HG02571 (cell line): ENCODE measurements at regions not wholly inside any gene's neighbourhood (a gene's known extent, or its start where the extent isn't known, plus 50 kb on each side); places are given as distances from the start of the nearest gene placed in this dataset.
"Not testable (repeated sequence)": the region's sequence is repeated elsewhere in the genome, so short reads cannot be mapped to it uniquely, and the experiment has no call there.

Source experiments
- ATAC-seq: cut with Tn5 transposase; IDR thresholded peaks from one replicate; pipeline ENCODE4 v1.9.1; 2021; ENCODE audit warnings: mild to moderate bottlenecking, moderate library complexity; ENCODE audit not compliant: unreplicated experiment

DNA sequence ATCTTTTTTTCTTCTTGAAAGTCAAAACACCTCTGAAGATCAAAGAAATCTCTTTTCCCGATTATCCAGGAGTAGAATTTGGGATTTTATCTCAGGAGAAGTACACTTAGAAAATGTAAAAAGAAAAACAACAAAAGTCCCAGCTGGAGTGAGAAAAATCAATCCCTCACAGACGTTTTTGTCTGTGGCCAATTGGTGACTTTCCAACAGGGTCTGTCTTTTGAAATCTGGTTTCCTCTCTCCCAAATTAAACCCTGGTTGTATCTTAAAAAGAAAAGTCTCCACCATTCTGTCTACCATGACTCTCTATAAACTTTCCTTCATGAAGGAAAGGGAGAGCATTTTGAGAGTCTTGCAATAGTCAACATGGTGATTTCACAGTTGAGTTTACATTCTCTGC, 88.1 kb downstream of the DACT1 start:
- ATAC-seq: no peak

GRCh38 chr14:58730792-58731464, 93.2 kb downstream of the DACT1 start:
- ATAC-seq: no peak

GRCh38 chr14:58731465-58732293, 93.9 kb downstream of the DACT1 start:
- no peak for ATAC-seq

GRCh38 chr14:58732387-58732786, 94.6 kb downstream of the DACT1 start:
- ATAC-seq: no peak

- ATAC-seq: no peak
Measured at GRCh38 chr14:58733451-58734208, 95.9 kb downstream of the DACT1 start.

GRCh38 chr14:58735596-58735995, 97.8 kb downstream of the DACT1 start:
- ATAC-seq: no peak

DNA sequence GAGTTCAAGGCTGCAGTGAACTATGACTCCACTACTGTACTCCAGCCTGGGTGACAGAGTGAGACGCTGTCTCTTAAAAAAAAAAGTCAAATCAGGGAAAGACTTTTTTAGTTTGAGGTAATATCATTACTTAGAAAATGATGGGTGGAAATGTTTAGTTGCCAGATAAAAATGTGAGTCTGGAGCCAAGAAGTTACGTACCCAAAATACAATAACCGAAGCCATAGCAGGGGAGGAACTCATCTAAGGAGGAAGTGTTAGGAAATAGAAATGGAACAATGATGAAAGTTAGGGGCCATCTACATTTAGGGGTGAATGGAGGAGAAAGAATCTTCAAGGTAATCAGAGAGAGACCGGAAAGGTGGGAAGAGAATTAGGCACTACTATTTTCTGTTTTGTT, 98.8 kb downstream of the DACT1 start:
- no peak for ATAC-seq

GRCh38 chr14:58737511-58737910, 99.7 kb downstream of the DACT1 start:
- ATAC-seq: no peak

DNA sequence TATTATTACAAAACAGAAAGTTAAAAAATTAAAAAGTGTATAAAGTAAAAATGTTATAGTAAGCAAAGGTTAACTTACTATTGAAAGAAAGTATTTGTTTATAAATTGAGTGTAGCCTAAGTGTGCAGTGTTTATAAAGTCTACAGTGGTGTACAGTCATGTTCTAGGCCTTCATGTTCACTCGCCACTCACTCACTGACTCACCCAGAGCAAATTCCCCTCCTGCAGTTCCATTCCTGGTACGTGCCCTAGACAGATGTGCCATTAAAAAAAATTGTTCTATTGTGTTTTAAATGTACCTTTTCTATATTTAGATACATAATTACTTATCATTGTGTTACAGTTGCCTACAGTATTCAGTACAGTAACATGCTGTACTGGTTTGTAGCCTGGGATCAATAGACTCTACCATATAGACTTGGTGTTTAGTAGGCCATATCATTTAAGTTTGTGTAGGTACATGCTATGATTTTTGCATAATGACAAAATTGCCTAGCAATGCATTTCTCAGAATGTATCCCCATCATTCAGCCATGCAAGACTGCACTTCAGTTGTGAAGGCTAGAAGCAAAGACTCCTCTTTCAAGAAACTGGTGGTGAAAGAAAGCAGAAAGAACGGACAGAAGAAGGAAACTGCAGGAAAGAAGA, 100.6 kb downstream of the DACT1 start:
- no peak for ATAC-seq

GRCh38 chr14:58738876-58739275, 101.1 kb downstream of the DACT1 start:
- no peak for ATAC-seq

DNA sequence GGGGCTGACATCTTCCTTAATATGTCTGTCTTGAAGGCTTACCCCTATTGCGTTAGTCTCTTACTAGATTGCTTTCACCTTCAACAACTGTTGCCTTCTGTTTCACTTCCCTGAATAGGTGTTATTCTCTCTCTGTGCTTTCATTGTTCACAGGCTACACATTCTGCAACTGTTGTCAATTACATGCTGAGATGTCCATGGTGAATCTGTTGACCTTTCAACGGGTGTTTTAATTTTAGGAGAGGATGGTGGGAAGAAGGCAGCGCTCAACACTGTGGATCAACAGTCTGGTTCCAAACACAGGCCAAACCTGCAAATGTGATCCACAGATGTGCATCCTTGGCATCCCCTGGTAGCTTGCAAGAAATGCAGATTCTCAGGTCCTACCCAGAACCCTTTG, 101.9 kb downstream of the DACT1 start:
- peak; percentile 88 for ATAC-seq

DNA sequence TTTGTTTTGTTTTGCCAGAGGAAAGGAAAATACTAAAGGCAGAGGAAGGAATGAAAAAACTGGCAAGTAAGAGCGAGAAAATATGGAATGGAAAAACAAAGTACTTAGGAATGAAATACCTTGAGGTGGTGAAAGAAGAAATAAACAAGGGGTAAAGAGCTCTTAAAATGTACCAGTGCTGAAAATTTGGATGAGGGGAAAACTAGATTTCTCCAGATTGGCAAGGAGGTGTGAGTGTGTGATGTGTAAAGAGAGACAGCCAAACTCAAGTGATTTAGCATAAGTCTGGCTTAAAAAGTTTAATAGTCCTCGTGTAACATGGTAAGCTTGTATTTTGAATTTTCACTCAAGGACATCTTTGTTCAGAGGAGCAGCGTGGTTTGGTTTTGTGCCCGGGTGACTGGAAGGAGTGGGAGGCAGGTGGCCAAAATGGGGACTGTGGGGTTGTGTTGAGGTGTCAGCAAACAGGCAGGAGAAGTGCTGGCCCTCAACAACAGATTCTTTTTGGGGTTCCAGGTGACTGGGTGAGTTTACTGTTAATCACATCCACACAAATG, 102.7 kb downstream of the DACT1 start:
- ATAC-seq: no peak

- ATAC-seq: no peak
Measured at GRCh38 chr14:58744801-58745394, 107.1 kb downstream of the DACT1 start.

- ATAC-seq: no peak
Measured at GRCh38 chr14:58746261-58746660, 108.5 kb downstream of the DACT1 start.

DNA sequence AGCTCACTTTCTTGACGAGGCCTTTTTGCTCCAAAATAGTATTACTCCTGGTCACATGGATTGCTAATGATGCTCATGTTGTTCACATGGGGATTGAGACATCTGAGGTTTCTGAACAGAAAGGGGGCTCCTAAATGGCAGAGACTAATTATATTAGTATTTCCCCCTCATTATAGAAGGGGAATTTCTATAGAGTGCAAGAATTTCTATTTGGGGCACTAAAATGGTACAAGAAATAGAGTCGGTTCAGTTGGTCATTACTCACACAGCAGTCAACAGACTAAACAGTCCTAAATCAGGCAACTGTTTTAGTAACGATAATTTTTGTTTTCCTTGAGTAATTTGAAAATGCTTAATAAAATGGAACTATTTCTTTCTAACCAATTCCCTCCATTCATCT, 108.9 kb downstream of the DACT1 start:
- ATAC-seq: no peak

DNA sequence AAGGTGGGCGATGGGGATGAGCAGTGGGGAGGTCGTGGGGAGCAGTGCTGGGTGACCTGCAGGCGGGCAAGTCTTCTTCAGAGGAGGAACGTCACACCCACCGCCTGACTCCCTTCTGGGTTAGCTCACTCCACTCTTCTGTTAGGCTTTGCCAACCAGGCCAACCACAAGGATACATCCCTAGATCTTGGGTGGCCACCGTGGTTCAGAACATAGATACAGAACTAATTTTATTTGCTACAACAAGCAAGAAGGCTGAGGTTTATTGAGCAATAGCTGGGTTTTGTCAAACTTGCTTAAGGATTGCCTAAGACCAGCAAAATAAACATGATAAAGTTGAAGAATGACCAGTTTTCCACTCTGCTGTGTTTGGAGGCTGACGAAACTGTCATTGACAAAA, 109.4 kb downstream of the DACT1 start:
- ATAC-seq: no peak

- not testable (repeated sequence) for ATAC-seq
Measured at GRCh38 chr14:58748251-58748650, 110.5 kb downstream of the DACT1 start.

DNA sequence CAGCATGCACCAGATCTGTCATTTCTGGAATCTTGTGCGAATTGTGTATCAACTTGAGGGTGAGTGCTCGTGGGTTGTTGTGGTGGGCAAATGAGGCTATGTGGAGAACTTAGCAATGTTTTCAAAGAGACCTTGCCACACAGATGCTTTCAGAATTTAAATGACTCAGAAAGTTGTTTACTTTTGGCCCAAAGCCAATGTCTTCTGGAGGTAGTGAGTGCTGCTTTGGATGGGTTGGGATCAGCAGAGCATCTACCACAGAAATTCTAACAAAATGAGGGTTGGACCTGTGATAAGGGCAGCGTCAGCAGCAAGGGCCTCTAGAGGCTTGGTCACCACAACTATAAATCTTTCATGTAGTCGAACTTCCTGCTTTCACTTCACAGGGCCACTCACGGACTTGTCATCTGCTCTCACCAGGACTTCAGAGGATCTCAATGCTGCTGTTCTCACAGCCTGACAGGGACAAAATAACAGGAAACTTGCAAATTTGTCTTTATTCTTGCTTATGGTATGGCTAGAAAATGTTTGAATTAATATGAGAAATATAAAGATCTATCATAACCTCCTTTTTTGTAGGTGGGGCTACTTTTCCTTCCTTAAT, 111.4 kb downstream of the DACT1 start:
- peak; percentile 85 for ATAC-seq

- ATAC-seq: no peak
Measured at GRCh38 chr14:58750321-58751269, 112.8 kb downstream of the DACT1 start.
